ENCODE measurements at regions not wholly inside any gene's neighbourhood (a gene's known extent, or its start where the extent isn't known, plus 50 kb on each side); places are given as distances from the start of the nearest gene placed in this dataset.

- DNase-seq (ENCODE audit: low read depth in 2 of 2): no peak
- H3K4me3 ChIP-seq (replicated peaks in 1 of 2; ENCODE audit: low read depth in 2 of 2, low read length in 2 of 2): no peak overlapping the region
- no peak for TF ChIP-seq CTCF (IDR thresholded peaks at IDR 0.05; ENCODE audit: low read depth, low read length)
Observed at GRCh38 chr17:79146562-79146961, 71.9 kb downstream of the ENGASE start.

- no peak overlapping the region for H3K4me3 ChIP-seq (replicated peaks in 1 of 2; ENCODE audit: low read depth in 2 of 2, low read length in 2 of 2)
- no peak for TF ChIP-seq CTCF (IDR thresholded peaks at IDR 0.05; ENCODE audit: low read depth, low read length)
- DNase-seq (ENCODE audit: low read depth in 2 of 2): no peak
Observed at GRCh38 chr17:79145548-79145947, 70.9 kb downstream of the ENGASE start.

- TF ChIP-seq CTCF (IDR thresholded peaks at IDR 0.05; ENCODE audit: low read depth, low read length): no peak
Observed at GRCh38 chr17:79144133-79144532, 69.5 kb downstream of the ENGASE start.

GRCh38 chr17:79142375-79142774 lies 67.8 kb downstream of the ENGASE start:
- no peak for DNase-seq (ENCODE audit: low read depth in 2 of 2)
- TF ChIP-seq CTCF (IDR thresholded peaks at IDR 0.05; ENCODE audit: low read depth, low read length): no peak
- H3K4me3 ChIP-seq (replicated peaks in 1 of 2; ENCODE audit: low read depth in 2 of 2, low read length in 2 of 2): no peak overlapping the region

More at GRCh38 chr17:79144133-79144532, 69.5 kb downstream of the ENGASE start:
- no peak for DNase-seq (ENCODE audit: low read depth in 2 of 2)
- H3K4me3 ChIP-seq (replicated peaks in 1 of 2; ENCODE audit: low read depth in 2 of 2, low read length in 2 of 2): no peak overlapping the region

GRCh38 chr17:79141578-79142355 lies 67.1 kb downstream of the ENGASE start:
- DNase-seq (ENCODE audit: low read depth in 2 of 2): no peak
- H3K4me3 ChIP-seq (replicated peaks in 1 of 2; ENCODE audit: low read depth in 2 of 2, low read length in 2 of 2): no peak overlapping the region
- TF ChIP-seq CTCF (IDR thresholded peaks at IDR 0.05; ENCODE audit: low read depth, low read length): no peak

- H3K4me3 ChIP-seq (replicated peaks in 1 of 2; ENCODE audit: low read depth in 2 of 2, low read length in 2 of 2): no peak overlapping the region
- no peak for TF ChIP-seq CTCF (IDR thresholded peaks at IDR 0.05; ENCODE audit: low read depth, low read length)
- DNase-seq (ENCODE audit: low read depth in 2 of 2): no peak
Observed at GRCh38 chr17:79138826-79139225, 64.2 kb downstream of the ENGASE start.

GRCh38 chr17:79137789-79138165 lies 63.2 kb downstream of the ENGASE start:
- no peak for TF ChIP-seq CTCF (IDR thresholded peaks at IDR 0.05; ENCODE audit: low read depth, low read length)
- no peak for DNase-seq (ENCODE audit: low read depth in 2 of 2)
- H3K4me3 ChIP-seq (replicated peaks in 1 of 2; ENCODE audit: low read depth in 2 of 2, low read length in 2 of 2): no peak overlapping the region

Measured in cardiac fibroblast (primary cell).